ENCODE measurements at regions not wholly inside any gene's neighbourhood (a gene's known extent, or its start where the extent isn't known, plus 50 kb on each side); places are given as distances from the start of the nearest gene placed in this dataset.

GRCh38 chr3:3538451-3538850 lies 260.8 kb upstream of the LRRN1 start:
- no peak for DNase-seq (ENCODE audit: low read depth)
- H3K4me3 ChIP-seq (replicated peaks; ENCODE audit: low read depth, low read length): no peak overlapping the region
- TF ChIP-seq CTCF (IDR thresholded peaks at IDR 0.05; ENCODE audit: low read length, missing control alignments): no peak

GRCh38 chr3:3532508-3532907 lies 266.7 kb upstream of the LRRN1 start:
- DNase-seq (ENCODE audit: low read depth): no peak
- no peak overlapping the region for H3K4me3 ChIP-seq (replicated peaks; ENCODE audit: low read depth, low read length)
- TF ChIP-seq CTCF (IDR thresholded peaks at IDR 0.05; ENCODE audit: low read length, missing control alignments): no peak

- DNase-seq (ENCODE audit: low read depth): no peak
- TF ChIP-seq CTCF (IDR thresholded peaks at IDR 0.05; ENCODE audit: low read length, missing control alignments): no peak
- no peak overlapping the region for H3K4me3 ChIP-seq (replicated peaks; ENCODE audit: low read depth, low read length)
These were observed 267.8 kb upstream of the LRRN1 start for GRCh38 chr3:3531476-3531875.

GRCh38 chr3:3519266-3519665 lies 280.0 kb upstream of the LRRN1 start:
- H3K4me3 ChIP-seq (replicated peaks; ENCODE audit: low read depth, low read length): no peak overlapping the region
- TF ChIP-seq CTCF (IDR thresholded peaks at IDR 0.05; ENCODE audit: low read length, missing control alignments): no peak
- no peak for DNase-seq (ENCODE audit: low read depth)

- TF ChIP-seq CTCF (IDR thresholded peaks at IDR 0.05; ENCODE audit: low read length, missing control alignments): no peak
- H3K4me3 ChIP-seq (replicated peaks; ENCODE audit: low read depth, low read length): no peak overlapping the region
- no peak for DNase-seq (ENCODE audit: low read depth)
These were observed 282.2 kb upstream of the LRRN1 start for GRCh38 chr3:3516996-3517395.

- no peak overlapping the region for H3K4me3 ChIP-seq (replicated peaks; ENCODE audit: low read depth, low read length)
- no peak for TF ChIP-seq CTCF (IDR thresholded peaks at IDR 0.05; ENCODE audit: low read length, missing control alignments)
- DNase-seq (ENCODE audit: low read depth): no peak
These were observed 282.8 kb upstream of the LRRN1 start for GRCh38 chr3:3516384-3516783.

- H3K4me3 ChIP-seq (replicated peaks; ENCODE audit: low read depth, low read length): no peak overlapping the region
- no peak for DNase-seq (ENCODE audit: low read depth)
- TF ChIP-seq CTCF (IDR thresholded peaks at IDR 0.05; ENCODE audit: low read length, missing control alignments): no peak
These were observed 289.6 kb upstream of the LRRN1 start for GRCh38 chr3:3509665-3510064.
